HG02973 (cell line): ENCODE measurements at regions not wholly inside any gene's neighbourhood (a gene's known extent, or its start where the extent isn't known, plus 50 kb on each side); places are given as distances from the start of the nearest gene placed in this dataset.
"Not testable (repeated sequence)": the region's sequence is repeated elsewhere in the genome, so short reads cannot be mapped to it uniquely, and the experiment has no call there.

Experiments
- ATAC-seq: cut with Tn5 transposase; IDR thresholded peaks from one replicate; pipeline ENCODE4 v1.9.1; 2021; ENCODE audit warnings: moderate library complexity; ENCODE audit not compliant: unreplicated experiment

GRCh38 chr2:139454251-139454650 lies 674.1 kb upstream of the NXPH2 start:
- ATAC-seq, result no peak

GRCh38 chr2:139439100-139439499 lies 658.9 kb upstream of the NXPH2 start:
- no peak for ATAC-seq

DNA sequence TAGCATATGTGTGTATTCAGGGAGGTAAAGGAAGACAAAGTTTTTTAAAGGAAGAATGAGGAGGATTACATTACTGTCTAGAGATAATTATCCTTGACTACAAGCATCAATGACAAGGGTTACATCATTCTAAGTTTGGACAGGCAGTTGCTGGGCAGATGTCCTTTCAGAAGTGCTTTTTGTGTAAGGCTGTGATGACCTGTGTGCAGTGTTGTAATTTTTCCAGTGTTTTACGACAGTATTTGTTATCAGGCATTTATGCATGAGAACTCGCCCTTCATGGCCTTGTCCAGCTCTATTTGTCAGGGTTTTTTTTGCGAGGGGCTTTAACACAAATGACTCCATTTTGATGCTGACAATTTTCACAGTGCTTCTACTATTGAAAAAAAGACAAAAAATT lies 658.3 kb upstream of the NXPH2 start:
- ATAC-seq, result no peak

DNA sequence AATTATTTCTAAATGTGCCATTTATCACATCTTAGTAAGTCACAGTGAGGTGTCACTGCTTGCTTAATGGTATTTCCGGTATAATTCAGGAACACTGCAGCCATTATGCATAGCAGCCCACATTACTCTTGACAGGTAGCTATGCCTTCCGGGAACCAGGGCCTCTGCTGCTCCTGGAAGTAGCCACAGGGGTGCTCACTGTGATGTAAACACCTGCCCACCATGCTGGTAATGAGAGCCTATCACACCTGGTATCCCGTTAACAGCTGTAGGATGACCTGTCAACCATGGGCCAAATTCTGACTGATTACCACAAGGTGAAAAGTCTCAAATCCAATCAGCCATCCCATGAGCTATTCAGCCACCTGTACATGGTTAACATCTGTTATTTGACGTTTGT lies 647.0 kb upstream of the NXPH2 start:
- ATAC-seq, result no peak

DNA sequence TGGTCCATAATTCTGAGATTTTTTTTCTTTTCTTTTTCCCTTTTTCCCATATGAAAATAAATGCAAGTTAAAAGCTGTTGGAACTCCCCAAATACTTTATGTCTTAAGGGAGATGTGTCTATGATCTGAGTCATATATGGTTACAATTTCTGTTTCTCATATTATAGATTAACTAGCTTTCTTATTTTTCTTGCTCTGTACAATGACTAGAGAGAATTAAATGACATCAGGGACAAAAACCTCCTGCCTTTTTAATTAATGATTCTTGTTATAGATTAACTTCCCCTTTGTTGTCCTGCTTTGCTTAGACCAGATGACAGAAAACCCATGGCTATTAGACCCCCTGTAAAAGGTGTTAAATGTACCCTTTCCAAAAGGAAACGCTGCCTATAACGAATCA lies 643.9 kb upstream of the NXPH2 start:
- ATAC-seq, result no peak

DNA sequence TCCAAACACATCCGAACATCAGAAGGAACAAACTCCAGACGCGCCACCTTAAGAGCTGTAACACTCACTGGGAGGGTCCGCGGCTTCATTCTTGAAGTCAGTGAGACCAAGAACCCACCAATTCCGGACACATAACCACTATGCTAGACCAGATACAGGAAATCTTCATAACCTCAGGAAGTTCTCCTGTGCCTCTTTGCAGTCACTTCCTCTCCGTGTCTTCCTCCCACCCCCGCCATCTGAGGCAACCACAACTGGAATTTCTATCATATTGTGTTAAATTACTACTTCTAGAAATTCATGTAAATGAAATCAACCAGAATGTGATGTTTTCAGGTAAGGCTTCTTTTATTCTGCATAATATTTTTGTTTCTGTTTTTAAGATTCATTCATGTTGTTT lies 631.0 kb upstream of the NXPH2 start:
- no peak for ATAC-seq

DNA sequence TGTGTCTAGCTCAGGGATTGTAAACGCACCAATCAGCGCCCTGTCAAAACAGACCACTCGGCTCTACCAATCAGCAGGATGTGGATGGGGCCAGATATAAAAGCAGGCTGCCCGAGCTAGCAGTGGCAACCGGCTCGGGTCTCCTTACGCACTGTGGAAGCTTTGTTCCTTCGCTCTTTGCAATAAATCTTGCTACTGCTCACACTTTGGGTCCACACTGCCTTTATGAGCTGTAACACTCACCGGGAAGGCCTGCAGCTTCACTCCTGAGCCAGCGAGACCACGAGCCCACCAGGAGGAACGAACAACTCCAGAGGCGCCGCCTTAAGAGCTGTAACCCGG lies 630.6 kb upstream of the NXPH2 start:
- ATAC-seq, result not testable (repeated sequence)

DNA sequence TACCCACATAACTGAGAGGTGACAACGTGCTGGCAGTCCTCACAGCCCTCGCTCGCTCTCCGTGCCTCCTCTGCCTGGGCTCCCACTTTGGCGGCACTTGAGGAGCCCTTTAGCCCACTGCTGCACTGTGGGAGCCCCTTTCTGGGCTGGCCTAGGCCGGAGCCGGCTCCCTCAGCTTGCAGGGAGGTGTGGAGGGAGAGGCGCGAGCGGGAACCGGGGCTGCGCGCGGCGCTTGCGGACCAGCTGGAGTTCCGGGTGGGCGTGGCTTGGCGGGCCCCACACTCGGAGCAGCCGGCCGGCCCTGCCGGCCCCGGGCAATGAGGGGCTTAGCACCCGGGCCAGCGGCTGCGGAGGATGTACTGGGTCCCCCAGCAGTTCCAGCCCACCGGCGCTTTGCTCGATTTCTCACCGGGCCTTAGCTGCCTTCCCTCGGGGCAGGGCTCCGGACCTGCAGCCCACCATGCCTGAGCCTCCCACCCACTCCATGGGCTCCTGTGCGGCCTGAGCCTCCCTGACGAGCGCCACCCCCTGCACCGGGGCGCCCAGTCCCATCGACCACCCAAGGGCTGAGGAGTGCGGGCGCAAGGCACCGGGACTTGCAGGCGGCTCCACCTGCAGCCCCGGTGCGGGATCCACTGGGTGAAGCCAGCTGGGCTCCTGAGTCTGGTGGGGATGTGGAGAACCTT lies 630.1 kb upstream of the NXPH2 start:
- ATAC-seq, result not testable (repeated sequence)

GRCh38 chr2:139409212-139409611 lies 629.0 kb upstream of the NXPH2 start:
- no peak for ATAC-seq

DNA sequence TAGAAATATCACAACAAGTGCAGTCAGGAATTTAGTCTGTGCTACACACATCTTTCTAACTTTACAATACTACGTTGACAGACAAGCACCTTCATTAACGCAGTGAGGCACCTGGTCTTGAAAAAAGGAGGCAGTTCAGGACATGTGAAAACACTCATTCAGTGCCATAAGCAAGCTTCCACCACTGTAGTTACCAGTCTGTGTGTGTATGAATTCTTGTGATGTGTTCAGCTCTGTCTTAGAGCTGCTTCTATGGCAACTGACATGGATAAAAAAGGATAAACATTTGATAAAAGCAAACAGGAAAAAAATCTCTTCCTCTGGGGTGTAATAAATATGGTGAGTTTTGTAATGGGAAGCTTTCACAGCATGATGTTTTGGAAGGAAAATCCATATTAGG lies 623.8 kb upstream of the NXPH2 start:
- ATAC-seq, result no peak

DNA sequence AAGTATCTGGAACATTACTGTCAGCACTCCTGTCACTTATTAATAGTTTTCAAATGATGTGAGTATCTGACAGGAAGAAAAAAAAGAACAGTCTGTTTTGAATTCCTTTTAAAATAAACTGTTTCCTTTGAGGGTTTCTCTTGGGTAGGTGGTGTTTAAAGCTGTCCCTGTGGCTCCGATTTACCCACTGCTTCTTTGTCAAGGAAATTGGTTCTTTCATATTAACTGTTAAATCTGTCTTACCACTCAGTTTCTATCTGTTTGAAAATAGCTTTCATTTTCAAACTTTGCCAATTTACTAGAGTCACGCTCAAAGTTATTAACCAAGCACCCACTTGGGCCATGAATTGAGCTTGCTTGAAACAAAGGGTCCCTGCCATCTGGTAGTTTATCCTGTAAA lies 614.6 kb upstream of the NXPH2 start:
- no peak for ATAC-seq

DNA sequence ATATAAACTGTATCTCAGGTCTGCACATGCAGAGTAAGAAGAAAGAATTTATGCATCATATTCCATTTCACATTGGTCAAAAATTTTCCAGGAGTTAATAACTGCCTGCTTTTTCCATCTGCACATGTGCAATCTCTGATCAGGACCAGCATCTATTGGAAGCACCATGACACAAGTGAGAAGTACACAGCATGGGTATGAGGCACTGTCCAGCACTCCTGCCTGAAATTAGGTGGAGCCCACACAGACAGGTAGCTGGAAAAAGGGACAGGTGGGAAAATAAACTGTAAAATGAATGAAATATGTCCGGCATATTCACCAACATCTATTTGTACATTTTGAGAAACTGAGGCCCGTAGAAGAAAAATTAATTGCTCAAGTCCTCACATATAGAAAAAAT lies 609.2 kb upstream of the NXPH2 start:
- no peak for ATAC-seq

DNA sequence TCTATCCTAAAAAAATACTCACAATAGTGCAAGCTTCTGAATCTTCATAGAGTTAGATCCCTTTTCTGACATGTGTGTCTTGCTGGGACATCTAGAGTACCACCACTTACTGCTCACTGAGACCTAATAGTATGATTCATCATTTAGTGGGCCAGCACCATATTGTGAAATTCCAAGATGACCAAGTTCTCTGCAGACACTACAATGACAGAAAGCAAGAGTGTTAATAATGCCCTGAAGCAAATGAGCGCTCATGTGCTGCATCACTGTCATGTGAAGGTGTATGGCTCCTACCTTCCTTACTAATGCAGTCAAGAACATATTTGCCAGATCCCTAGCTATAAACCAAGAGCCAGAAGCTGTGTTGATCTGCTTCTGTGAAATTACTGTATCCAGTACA lies 606.2 kb upstream of the NXPH2 start:
- ATAC-seq, result no peak

DNA sequence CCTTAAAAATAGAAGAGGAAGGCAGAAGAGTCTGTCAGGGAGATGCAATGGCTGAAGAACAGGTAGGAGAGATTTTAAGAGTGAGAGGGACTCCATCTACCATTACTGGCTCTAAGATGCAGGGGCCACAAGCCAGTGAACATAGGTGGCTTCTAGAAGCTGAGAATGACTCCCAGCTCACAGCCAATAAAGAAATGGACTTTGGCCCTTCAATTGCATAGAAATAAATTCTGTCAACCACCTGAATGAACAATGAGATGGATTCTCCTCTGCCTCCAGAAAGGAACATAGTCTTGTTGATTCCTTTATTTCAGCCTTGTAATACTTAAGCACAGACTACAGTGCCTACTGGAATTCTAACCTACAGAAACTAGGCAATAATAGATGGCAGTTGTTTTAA lies 603.3 kb upstream of the NXPH2 start:
- no peak for ATAC-seq

DNA sequence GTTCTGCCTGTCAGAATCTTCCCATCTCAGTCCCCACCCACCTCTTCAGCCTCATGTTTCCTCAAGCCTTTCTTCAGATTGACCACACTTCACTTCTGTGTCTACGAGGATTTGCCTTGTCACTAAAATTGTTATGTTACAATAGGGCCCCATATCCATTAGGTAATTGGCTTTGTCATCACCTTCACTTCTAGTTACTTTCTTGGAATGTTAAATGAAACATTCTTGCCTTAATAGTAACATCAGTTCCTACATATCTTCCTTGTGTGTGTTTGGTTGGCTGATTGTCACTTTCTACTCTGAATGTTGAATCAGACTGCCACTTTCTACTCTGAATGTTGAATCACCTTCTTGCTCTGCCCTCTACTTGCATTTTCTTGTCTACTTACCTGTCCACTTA lies 599.9 kb upstream of the NXPH2 start:
- ATAC-seq, result no peak

DNA sequence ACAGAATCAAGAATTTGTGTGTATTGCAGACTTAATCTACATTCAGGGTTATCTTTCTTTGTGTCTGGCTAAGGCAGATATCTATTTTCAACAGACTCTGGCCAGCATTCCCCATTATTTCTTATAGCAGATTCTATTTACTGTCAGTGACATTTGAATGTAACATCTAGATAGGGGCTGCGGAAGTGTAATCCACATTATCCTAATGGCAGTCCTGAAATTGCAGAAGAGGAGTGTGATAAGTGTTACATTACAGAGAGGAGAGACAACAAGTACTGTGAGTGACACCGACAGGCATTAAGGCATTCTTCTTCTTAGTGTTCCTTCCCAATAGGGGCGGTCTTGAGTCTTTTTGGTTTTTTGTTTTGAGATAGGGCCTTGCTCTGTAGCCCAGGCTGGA lies 598.2 kb upstream of the NXPH2 start:
- no peak for ATAC-seq

DNA sequence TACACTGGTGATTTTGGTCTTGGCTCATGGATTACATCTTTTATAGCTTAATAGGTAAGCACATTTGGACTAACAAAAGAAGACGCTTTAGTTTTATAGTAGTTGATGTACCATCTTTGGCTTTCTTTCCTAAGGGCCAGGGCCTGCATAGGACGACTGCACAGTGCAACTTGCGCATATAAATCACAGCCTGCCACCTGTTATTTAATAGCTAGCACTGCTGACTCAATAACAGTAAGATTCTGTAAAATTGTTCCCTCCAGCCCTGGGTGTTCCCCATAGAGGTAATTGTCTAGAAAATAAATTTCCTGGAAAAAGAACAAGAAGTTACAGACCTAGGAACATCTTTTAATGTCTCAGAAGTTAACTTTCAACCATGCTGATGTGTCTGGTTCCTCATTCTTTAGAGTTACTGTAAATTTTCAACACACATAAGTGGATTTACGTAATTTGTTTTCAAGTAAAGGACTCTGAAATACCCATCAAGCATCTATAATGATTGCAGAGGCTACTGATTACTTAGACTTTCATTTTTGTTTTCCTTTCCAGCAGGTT lies 594.2 kb upstream of the NXPH2 start:
- no peak for ATAC-seq

- no peak for ATAC-seq
Observed at GRCh38 chr2:139369423-139370409, 589.5 kb upstream of the NXPH2 start.

- ATAC-seq, result no peak
Observed at GRCh38 chr2:139367416-139367815, 587.2 kb upstream of the NXPH2 start.

DNA sequence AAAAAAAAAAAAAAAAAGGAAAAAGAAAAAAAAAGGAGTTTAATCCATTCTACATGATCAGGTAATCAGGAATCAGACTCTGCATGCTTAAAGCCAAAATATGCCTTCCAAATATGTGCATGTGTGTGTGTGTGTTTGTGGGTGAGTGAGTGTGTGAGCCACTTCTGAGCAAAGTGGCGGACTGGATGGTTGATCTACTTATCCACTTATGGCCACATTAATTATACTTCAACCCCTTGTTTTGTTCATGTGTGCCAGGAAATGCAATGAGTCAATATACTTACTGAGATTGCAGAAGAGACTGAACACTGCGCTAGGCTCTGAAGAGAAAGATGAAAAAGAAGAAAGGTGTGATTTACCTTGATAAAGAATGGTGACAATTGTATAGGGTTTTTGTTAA lies 586.5 kb upstream of the NXPH2 start:
- ATAC-seq, result no peak

DNA sequence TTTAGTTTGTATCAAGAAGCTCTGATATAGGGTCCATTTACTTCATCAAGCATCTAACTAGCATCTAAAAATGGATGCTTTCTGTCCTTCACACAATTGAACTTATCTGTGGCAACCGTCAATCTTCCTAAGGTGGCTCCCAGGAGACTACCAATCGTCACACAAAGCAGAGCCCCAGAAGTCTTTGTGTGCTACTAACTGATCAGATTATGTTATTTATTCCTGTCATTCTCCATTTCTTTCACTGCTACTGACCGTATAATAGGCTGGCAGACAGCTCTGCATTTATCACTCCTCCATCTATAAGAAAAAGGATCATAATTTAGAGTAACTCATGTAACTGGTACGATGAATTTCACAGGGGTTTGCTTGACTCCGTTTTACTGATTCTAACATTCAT lies 585.0 kb upstream of the NXPH2 start:
- ATAC-seq, result no peak

GRCh38 chr2:139360654-139361053 lies 580.5 kb upstream of the NXPH2 start:
- no peak for ATAC-seq
